Myocyte (in vitro differentiated cells): ENCODE measurements at regions not wholly inside any gene's neighbourhood (a gene's known extent, or its start where the extent isn't known, plus 50 kb on each side); places are given as distances from the start of the nearest gene placed in this dataset.

Experiments
- DNase-seq: peaks from one replicate; pipeline ENCODE4 v3.0.0-alpha.2; 2012; ENCODE audit warnings: low read depth

GRCh38 chr22:48800036-48800885 is 1027.4 kb downstream of the BRD1 start:
- DNase-seq, result no peak

GRCh38 chr22:48799227-48799970 is 1028.3 kb downstream of the BRD1 start:
- DNase-seq, result no peak

DNA sequence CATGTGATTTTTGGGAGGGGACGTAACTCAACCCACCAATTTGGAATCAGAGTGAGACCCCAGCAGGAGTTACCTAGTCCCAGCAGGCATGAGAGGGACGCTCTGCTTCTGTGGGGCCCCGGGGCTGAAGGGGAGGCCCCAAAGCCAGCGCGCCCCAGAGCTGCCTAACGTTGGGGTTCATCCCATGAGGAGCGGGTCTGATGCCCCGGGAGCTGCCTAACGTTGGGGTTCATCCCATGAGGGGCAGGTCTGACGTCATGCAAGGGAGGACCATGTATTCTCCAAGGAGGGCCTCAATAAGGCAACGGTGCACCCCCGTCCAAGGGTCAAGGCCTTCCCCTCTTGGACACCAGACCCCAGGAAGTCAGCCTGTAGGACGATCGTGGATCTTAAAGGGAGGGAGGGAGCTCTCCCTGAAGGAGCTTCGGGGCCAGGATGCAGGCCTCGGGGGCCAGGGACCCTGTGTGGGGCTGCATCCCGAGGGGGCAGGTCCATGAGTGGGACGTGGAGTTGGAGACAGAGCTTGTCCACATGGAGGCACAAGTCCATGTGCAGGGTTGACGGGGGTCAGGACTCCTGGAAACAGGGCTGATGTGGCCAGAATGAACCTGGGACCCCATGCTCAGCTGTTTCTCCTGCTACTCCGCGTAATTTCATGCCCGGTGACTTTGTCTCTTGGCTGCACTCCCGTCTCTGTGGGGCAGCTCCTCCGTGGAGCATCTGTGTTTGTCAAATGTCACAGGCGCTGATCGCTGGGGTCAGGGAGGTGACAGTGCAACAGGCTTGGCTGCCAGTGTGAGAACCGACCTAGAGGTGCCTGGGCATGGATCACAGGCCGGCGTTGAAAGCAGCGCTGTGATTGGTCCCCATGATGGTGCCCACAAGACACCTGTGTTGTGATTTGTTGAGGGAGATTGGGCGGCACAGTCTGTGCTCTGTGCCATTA is 1029.1 kb downstream of the BRD1 start:
- no peak for DNase-seq

GRCh38 chr22:48797731-48798130 is 1029.9 kb downstream of the BRD1 start:
- DNase-seq, result no peak

GRCh38 chr22:48796310-48797015 is 1031.2 kb downstream of the BRD1 start:
- no peak for DNase-seq

- DNase-seq, result no peak
Observed at GRCh38 chr22:48795664-48796063, 1032.0 kb downstream of the BRD1 start.

DNA sequence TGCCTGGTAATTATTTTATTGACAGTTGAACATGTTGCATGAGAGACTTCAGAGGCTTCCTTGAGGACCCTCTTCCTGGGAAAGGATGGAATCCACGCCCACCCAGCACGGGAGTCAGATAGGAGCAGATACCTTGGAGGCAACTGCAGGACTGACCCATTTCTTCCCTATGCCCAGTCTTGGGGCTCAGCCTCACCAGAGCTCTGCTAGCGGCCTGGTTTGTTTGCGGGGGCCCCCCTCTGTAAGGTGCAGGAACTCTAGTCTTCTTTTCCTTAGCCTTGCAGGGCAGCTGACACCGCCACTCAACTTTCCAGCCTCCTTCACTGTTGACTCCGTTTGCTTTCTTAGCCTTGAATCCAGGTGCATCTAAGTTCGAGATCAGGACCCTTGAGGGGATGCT is 1032.8 kb downstream of the BRD1 start:
- DNase-seq, result no peak

- DNase-seq, result no peak
Observed at GRCh38 chr22:48793949-48794348, 1033.7 kb downstream of the BRD1 start.

GRCh38 chr22:48786679-48786996 is 1041.0 kb downstream of the BRD1 start:
- DNase-seq, result no peak

DNA sequence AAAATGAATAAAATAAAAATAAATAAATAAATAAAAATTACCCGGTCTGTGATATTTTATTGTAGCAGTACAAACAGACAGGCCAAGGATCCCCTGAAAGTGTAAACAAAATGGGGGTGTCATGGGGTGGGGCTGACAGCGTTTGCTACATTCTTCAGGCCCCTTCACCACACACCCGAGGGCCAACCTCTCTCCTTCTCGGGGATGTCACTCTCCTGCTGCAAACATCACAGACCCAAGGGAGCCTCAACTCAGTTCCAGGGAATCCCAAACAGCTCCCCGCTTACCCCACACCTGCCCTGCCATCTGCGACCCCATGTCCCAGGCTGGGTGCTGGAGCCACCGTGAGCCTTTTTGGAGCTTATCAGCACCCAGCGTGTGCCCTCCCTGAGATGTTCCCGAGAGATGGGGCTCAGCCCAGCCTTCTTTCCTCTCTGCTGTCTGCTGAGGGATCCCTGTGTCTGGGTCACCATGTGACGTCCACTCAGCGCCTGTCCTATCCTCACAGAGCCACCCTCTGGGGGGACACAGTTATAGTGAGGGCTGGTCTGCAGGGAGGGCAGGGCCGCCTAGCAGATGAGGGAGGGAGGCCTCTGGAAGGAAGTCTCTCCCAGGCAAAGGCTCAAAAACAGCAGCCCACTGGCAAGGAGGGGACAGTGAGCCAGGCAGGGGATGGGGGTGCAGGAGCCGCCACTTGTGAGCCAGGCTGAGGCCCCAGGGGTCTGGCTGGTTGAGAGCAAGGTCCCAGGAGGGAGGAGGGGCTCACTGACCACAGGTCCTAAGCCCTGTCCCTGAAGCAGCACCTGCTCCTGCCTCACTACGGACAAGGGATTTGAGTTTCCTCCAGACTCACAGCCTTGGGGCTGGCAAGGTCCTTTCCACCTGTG is 1041.6 kb downstream of the BRD1 start:
- DNase-seq, result no peak

GRCh38 chr22:48784701-48785503 is 1042.8 kb downstream of the BRD1 start:
- DNase-seq, result no peak

DNA sequence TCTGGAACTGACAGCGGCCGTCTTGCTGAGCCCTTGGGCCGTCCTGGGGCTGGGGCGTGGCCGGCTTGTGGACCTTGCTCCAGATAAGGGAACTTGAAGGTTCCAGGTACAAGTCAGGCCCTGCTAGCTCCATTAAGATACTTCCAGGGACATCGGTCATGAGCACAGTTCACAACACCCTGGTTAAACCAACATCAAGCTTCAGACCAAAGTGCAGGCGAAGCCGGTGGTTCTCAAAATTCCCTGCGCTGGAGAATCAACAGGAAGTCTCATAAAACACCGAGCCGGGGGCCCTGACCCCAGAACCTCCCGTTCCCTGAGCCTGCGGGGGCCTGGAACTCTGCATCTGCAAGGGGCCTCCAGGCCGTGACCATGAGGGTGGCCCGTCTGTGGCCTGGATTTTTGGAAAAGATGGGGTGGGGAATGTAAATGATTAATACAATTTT is 1043.8 kb downstream of the BRD1 start:
- no peak for DNase-seq

GRCh38 chr22:48782811-48783511 is 1044.7 kb downstream of the BRD1 start:
- no peak for DNase-seq

DNA sequence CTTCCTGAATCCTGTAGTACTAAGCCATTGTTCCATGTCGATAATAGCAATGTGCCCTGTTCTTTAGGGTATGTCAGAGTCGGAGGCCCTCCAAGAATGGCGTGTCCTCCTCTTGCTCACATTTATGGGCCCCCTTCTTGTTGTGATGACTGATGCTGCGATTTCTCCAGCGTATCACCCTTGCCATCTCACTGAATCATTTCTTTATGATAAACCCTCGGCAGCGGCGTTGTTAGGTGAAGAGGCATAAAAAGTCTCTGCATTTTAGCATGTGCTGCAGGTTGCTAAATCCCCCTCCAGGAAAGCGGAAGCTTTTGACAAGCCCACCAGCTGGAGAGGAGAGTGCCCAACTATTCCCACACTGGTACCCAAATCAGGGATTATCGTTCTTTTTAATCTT is 1045.3 kb downstream of the BRD1 start:
- DNase-seq, result no peak

DNA sequence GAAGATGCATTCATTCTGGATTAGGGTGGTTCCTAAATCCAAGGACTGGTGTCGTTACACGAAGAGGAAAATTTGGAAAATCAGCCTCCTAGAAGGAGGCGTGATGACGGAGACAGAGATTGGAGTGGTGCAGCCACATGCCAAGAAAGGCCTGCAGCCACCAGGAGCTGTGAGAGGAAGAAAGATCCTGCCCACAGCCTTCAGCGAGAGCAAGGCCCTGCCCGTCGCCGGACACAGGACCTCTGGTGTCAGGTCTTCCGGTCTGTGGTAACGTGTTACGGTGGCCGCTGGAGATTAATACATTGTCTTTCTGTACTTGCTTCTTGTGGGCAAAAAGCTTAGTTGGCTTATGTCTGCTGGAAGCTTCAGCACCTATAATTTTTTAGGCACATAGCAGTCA is 1045.8 kb downstream of the BRD1 start:
- DNase-seq, result no peak

- DNase-seq, result no peak
Observed at GRCh38 chr22:48781391-48781790, 1046.3 kb downstream of the BRD1 start.

- no peak for DNase-seq
Observed at GRCh38 chr22:48780597-48781277, 1046.9 kb downstream of the BRD1 start.
